Endothelial cell (in vitro differentiated cells): ENCODE measurements at regions not wholly inside any gene's neighbourhood (a gene's known extent, or its start where the extent isn't known, plus 50 kb on each side); places are given as distances from the start of the nearest gene placed in this dataset.

Source experiments
- DNase-seq: peaks from one replicate; pipeline ENCODE4 v3.0.0; 2021; ENCODE audit warnings: low spot score
- H3K27ac Mint-ChIP-seq: one replicate; pipeline ENCODE4 v1.8.0; 2021; ENCODE audit warnings: mixed read lengths, inconsistent platforms; ENCODE audit not compliant: unreplicated experiment
- H3K27me3 Mint-ChIP-seq: one replicate; pipeline ENCODE4 v1.8.0; 2021; ENCODE audit warnings: mild to moderate bottlenecking, moderate library complexity, mixed read lengths, inconsistent platforms; ENCODE audit not compliant: unreplicated experiment
- H3K36me3 Mint-ChIP-seq: one replicate; pipeline ENCODE4 v1.8.0; 2021; ENCODE audit warnings: mild to moderate bottlenecking, low read depth, mixed read lengths, inconsistent platforms; ENCODE audit not compliant: unreplicated experiment
- H3K4me1 Mint-ChIP-seq: one replicate; pipeline ENCODE4 v1.8.0; 2021; ENCODE audit warnings: mild to moderate bottlenecking, mixed read lengths, inconsistent platforms; ENCODE audit not compliant: unreplicated experiment
- H3K4me3 Mint-ChIP-seq: one replicate; pipeline ENCODE4 v1.8.0; 2021; ENCODE audit warnings: mild to moderate bottlenecking, mixed read lengths, inconsistent platforms; ENCODE audit not compliant: unreplicated experiment
- H3K9me3 Mint-ChIP-seq: one replicate; pipeline ENCODE4 v1.8.0; 2021; ENCODE audit warnings: mixed read lengths, inconsistent platforms; ENCODE audit not compliant: unreplicated experiment
- CTCF ChIP-seq: fragments of 200-600 bp; sonication (generic); IDR thresholded peaks from one replicate; pipeline ENCODE4 v1.5.0; 2021; ENCODE audit warnings: antibody characterized with exemption; ENCODE audit not compliant: unreplicated experiment

GRCh38 chr13:80906860-80907259 lies 565.9 kb upstream of the SPRY2 start:
- no peaks in the 10 kb centered on the region for H3K9me3 Mint-ChIP-seq
- TF ChIP-seq CTCF, result no peak
- no peak for DNase-seq
- H3K27me3 Mint-ChIP-seq, result no peaks in the 10 kb centered on the region
- H3K27ac Mint-ChIP-seq, result no peak overlapping the region
- H3K36me3 Mint-ChIP-seq, result no peaks in the 10 kb centered on the region
- no peak overlapping the region for H3K4me3 Mint-ChIP-seq
- H3K4me1 Mint-ChIP-seq, result no peaks in the 10 kb centered on the region

GRCh38 chr13:80904386-80904785 lies 563.5 kb upstream of the SPRY2 start:
- TF ChIP-seq CTCF, result no peak
- no peaks in the 10 kb centered on the region for H3K36me3 Mint-ChIP-seq
- no peaks in the 10 kb centered on the region for H3K4me1 Mint-ChIP-seq
- DNase-seq, result no peak
- no peaks in the 10 kb centered on the region for H3K27me3 Mint-ChIP-seq
- no peaks in the 10 kb centered on the region for H3K9me3 Mint-ChIP-seq
- H3K27ac Mint-ChIP-seq, result no peak overlapping the region
- H3K4me3 Mint-ChIP-seq, result no peak overlapping the region

GRCh38 chr13:80903911-80904310 lies 563.0 kb upstream of the SPRY2 start:
- H3K27ac Mint-ChIP-seq, result no peak overlapping the region
- no peaks in the 10 kb centered on the region for H3K4me1 Mint-ChIP-seq
- no peaks in the 10 kb centered on the region for H3K9me3 Mint-ChIP-seq
- DNase-seq, result no peak
- no peaks in the 10 kb centered on the region for H3K36me3 Mint-ChIP-seq
- no peak for TF ChIP-seq CTCF
- H3K4me3 Mint-ChIP-seq, result no peak overlapping the region
- H3K27me3 Mint-ChIP-seq, result no peaks in the 10 kb centered on the region

- no peaks in the 10 kb centered on the region for H3K9me3 Mint-ChIP-seq
- no peaks in the 10 kb centered on the region for H3K4me1 Mint-ChIP-seq
- no peaks in the 10 kb centered on the region for H3K36me3 Mint-ChIP-seq
- DNase-seq, result no peak
- no peaks in the 10 kb centered on the region for H3K27me3 Mint-ChIP-seq
- H3K27ac Mint-ChIP-seq, result no peak overlapping the region
- TF ChIP-seq CTCF, result no peak
- no peak overlapping the region for H3K4me3 Mint-ChIP-seq
These were observed 560.6 kb upstream of the SPRY2 start for GRCh38 chr13:80901530-80901929.

GRCh38 chr13:80901111-80901510 lies 560.2 kb upstream of the SPRY2 start:
- DNase-seq, result no peak
- Mint-ChIP-seq H3K4me1 (no peaks in the 10 kb centered on the region), H3K27ac (no peak overlapping the region), H3K27me3 (no peaks in the 10 kb centered on the region), H3K9me3 (no peaks in the 10 kb centered on the region), H3K36me3 (no peaks in the 10 kb centered on the region), H3K4me3 (no peak overlapping the region)
- TF ChIP-seq CTCF, result no peak
